ENCODE measurements at regions not wholly inside any gene's neighbourhood (a gene's known extent, or its start where the extent isn't known, plus 50 kb on each side); places are given as distances from the start of the nearest gene placed in this dataset.
"Not testable (repeated sequence)": the region's sequence is repeated elsewhere in the genome, so short reads cannot be mapped to it uniquely, and the experiment has no call there.

DNA sequence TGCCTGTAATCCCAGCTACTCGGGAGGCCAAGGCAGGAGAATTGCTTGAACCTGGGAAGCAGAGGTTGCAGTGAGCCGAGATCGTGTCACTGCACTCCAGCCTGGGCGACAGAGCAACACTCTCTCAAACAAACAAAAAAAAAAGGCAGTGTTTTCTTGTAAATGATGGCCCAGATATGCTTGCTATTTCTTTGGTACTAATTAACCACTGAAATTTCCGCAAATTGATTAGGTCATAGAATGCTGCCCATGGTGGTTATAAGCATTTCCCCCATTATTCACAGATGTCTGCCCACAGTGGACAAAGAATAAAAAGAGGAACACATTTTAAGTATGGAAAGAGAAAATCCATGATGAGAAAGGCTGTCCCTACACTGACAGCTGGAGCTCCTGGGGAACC, 49.9 kb upstream of the DAAM1 start:
- H3K4me3 Mint-ChIP-seq; H3K27ac ChIP-seq (ENCODE audit: low read depth, low read length); H3K4me3 ChIP-seq (ENCODE audit: low read length in 2 of 2); H3K9me3 ChIP-seq (ENCODE audit: control insufficient read depth in 1 of 2, low read length in 2 of 2); H3K27me3 ChIP-seq (ENCODE audit: insufficient read depth, low read length); H3K27ac Mint-ChIP-seq; H3K9me3 Mint-ChIP-seq; H3K4me1 Mint-ChIP-seq; DNase-seq; H3K36me3 Mint-ChIP-seq; POLR2A ChIA-PET (ENCODE audit: partially characterized antibody); H3K27me3 Mint-ChIP-seq; intact Hi-C loops (cut with micrococcal nuclease); H3K4me1 ChIP-seq (ENCODE audit: insufficient read depth, low read length); H3K36me3 ChIP-seq (ENCODE audit: insufficient read depth, low read length): not testable (repeated sequence)
- CTCF ChIA-PET (ENCODE audit: partially characterized antibody) = interaction anchor here (1.5 kb wide), 1 partner anchor 10 kb away, joined by 7 read pairs; no protein-coding TSS in a partner anchor
